HCT116 (cell line): ENCODE measurements at regions not wholly inside any gene's neighbourhood (a gene's known extent, or its start where the extent isn't known, plus 50 kb on each side); places are given as distances from the start of the nearest gene placed in this dataset.

Source experiments
- ATAC-seq: fragments of 200-7000 bp; cut with Tn5 transposase; 2 replicates; pipeline ENCODE4 v1.9.1; 2020; ENCODE audit warnings: mild to moderate bottlenecking, moderate library complexity
- BruUV-seq: library from RNA; stranded (reverse); fragments of 400-500 nt; replicated peaks from 2 replicates; lab custom pipeline; 2021; lab: Mats Ljungman, UMichigan
- CTCF ChIA-PET: fragments of 300-600 bp; sonication (Branson Sonifier 250); formaldehyde crosslinking; loops from one replicate; lab custom pipeline; 2021; ENCODE audit warnings: antibody characterized with exemption; lab: Charles Lee
- POLR2A ChIA-PET: fragments of 300-600, 350-600 bp; sonication (Branson Sonifier 250); formaldehyde crosslinking; loops from one replicate; lab custom pipeline; 2021; ENCODE audit warnings: antibody characterized with exemption; lab: Charles Lee
- RAD21 ChIA-PET, 2 experiments: fragments of 300-600 bp; sonication (Branson Sonifier 250); formaldehyde crosslinking; loops; one replicate each; lab custom pipeline; 2023; ENCODE audit warnings: low total read pairs in 2 of 2; ENCODE audit not compliant: uncharacterized antibody in 2 of 2, unreplicated experiment in 2 of 2, low non-redundant PET in 1 of 2; lab: Charles Lee
- DNase-seq: peaks from one replicate; pipeline ENCODE4 v3.0.0-alpha.2; 2010; ENCODE audit warnings: low read depth, low spot score
- H2AFZ ChIP-seq: fragments of 200-600 bp; shearing (Covaris generic), sonication (generic); 2 replicates; pipeline ENCODE4 v1.6.1; 2017; ENCODE audit warnings: low read depth, mixed run types, mixed read lengths, antibody characterized with exemption, low read length; ENCODE audit not compliant: poor library complexity, severe bottlenecking
- H3K27ac ChIP-seq: 2 replicates; pipeline ENCODE4 v1.5.1; 2012; ENCODE audit warnings: low read depth, low read length
- H3K27me3 ChIP-seq: fragments of 200-600 bp; sonication (generic); 2 replicates; pipeline ENCODE4 v1.6.1; 2016; ENCODE audit warnings: mixed run types, low read length, mixed read lengths; ENCODE audit not compliant: insufficient read depth
- H3K36me3 ChIP-seq, 2 experiments: fragments of 200-500 bp in 1 of 2; fragments of 200-600 bp in 1 of 2; sonication (Bioruptor generic) in 1 of 2; sonication (generic) in 1 of 2; 2 replicates each; pipeline versions ENCODE4 v1.5.1 to v1.6.1; 2014 to 2016; ENCODE audit warnings: low read length in 2 of 2, inconsistent platforms in 1 of 2, mixed read lengths in 1 of 2, mixed run types in 1 of 2; ENCODE audit not compliant: insufficient read depth in 2 of 2, control insufficient read depth in 1 of 2
- H3K4me1 ChIP-seq, 2 experiments: fragments of 200-600 bp in 1 of 2; sonication (generic) in 1 of 2; 2 replicates each; pipeline versions ENCODE4 v1.5.1 to v1.6.1; 2012 to 2017; ENCODE audit warnings: low read length in 2 of 2, inconsistent platforms in 1 of 2, mild to moderate bottlenecking in 1 of 2, mixed read lengths in 1 of 2, mixed run types in 1 of 2, moderate library complexity in 1 of 2; ENCODE audit not compliant: insufficient read depth in 2 of 2, control insufficient read depth in 1 of 2
- H3K4me2 ChIP-seq: fragments of 200-600 bp; sonication (generic); 2 replicates; pipeline ENCODE4 v1.6.1; 2017; ENCODE audit warnings: mixed run types, low read length, mixed read lengths
- H3K4me3 ChIP-seq, 2 experiments: fragments of 200-600 bp in 1 of 2; sonication (generic) in 1 of 2; replicated peaks in 1 of 2; 2 replicates each; pipeline ENCODE4 v1.5.1; 2011 to 2016; ENCODE audit warnings: low read length in 2 of 2, control low read depth in 1 of 2, low read depth in 1 of 2, mild to moderate bottlenecking in 1 of 2, mixed read lengths in 1 of 2, mixed run types in 1 of 2
- H3K79me2 ChIP-seq: fragments of 200-600 bp; sonication (generic); 2 replicates; pipeline ENCODE4 v1.6.1; 2017; ENCODE audit warnings: mild to moderate bottlenecking, mixed run types, low read length, moderate library complexity, mixed read lengths; ENCODE audit not compliant: insufficient read depth
- H3K9ac ChIP-seq: fragments of 200-600 bp; sonication (generic); 2 replicates; pipeline ENCODE4 v1.6.1; 2016; ENCODE audit warnings: low read length, mixed read lengths
- H3K9me2 ChIP-seq: fragments of 200-600 bp; sonication (generic), shearing (Covaris generic); 2 replicates; pipeline ENCODE4 v1.6.1; 2017; ENCODE audit warnings: mixed run types, mild to moderate bottlenecking, moderate library complexity; ENCODE audit not compliant: insufficient read depth
- H3K9me3 ChIP-seq, 2 experiments: fragments of 200-500 bp in 1 of 2; fragments of 200-600 bp in 1 of 2; sonication (Bioruptor generic) in 1 of 2; sonication (generic) in 1 of 2; 2 replicates each; pipeline ENCODE4 v1.6.1; 2014 to 2017; ENCODE audit warnings: low read length in 2 of 2, mixed read lengths in 2 of 2, inconsistent platforms in 1 of 2, low read depth in 1 of 2, mild to moderate bottlenecking in 1 of 2, mixed run types in 1 of 2, moderate library complexity in 1 of 2; ENCODE audit not compliant: control insufficient read depth in 1 of 2, insufficient read depth in 1 of 2
- H4K20me1 ChIP-seq: fragments of 200-600 bp; sonication (generic), shearing (Covaris generic); 2 replicates; pipeline ENCODE4 v1.6.1; 2017; ENCODE audit warnings: mixed run types, mild to moderate bottlenecking, moderate library complexity; ENCODE audit not compliant: insufficient read depth
- CBX3 ChIP-seq: IDR thresholded peaks from 2 replicates; pipeline ENCODE4 v1.6.1; 2012; ENCODE audit warnings: low read depth
- CEBPB ChIP-seq: IDR thresholded peaks from 2 replicates; pipeline ENCODE4 v1.6.1; 2012; ENCODE audit warnings: low read depth
- EGR1 ChIP-seq: IDR thresholded peaks from 2 replicates; pipeline ENCODE4 v1.6.1; 2012; ENCODE audit warnings: low read depth
- ELF1 ChIP-seq: IDR thresholded peaks from 2 replicates; pipeline ENCODE4 v1.6.1; 2012; ENCODE audit warnings: low read depth, borderline replicate concordance
- EZH2 ChIP-seq: fragments of 200-600 bp; sonication (generic); IDR thresholded peaks from 2 replicates; pipeline ENCODE4 v1.6.1; 2017; ENCODE audit warnings: antibody characterized with exemption, mixed run types
- FOSL1 ChIP-seq: IDR thresholded peaks from 2 replicates; pipeline ENCODE4 v1.6.1; 2012; ENCODE audit warnings: low read depth
- MAX ChIP-seq: IDR thresholded peaks from 2 replicates; pipeline ENCODE4 v1.6.1; 2012
- POLR2A ChIP-seq: IDR thresholded peaks from 2 replicates; pipeline ENCODE4 v1.7.0; 2011; ENCODE audit warnings: borderline replicate concordance; ENCODE audit not compliant: insufficient read depth, insufficient read length; ENCODE audit errors: extremely low read depth
- POLR2AphosphoS5 ChIP-seq: IDR thresholded peaks from 2 replicates; pipeline ENCODE4 v1.6.1; 2011; ENCODE audit warnings: mild to moderate bottlenecking, low read depth, low read length, moderate library complexity
- RAD21 ChIP-seq: IDR thresholded peaks from 2 replicates; pipeline ENCODE4 v1.6.1; 2012; ENCODE audit warnings: low read depth, mild to moderate bottlenecking
- SIN3A ChIP-seq: IDR thresholded peaks from 2 replicates; pipeline ENCODE4 v1.6.1; 2012; ENCODE audit warnings: low read depth
- SP1 ChIP-seq: IDR thresholded peaks from 2 replicates; pipeline ENCODE4 v1.6.1; 2012; ENCODE audit warnings: low read depth
- SRF ChIP-seq: IDR thresholded peaks from 2 replicates; pipeline ENCODE4 v1.6.1; 2012; ENCODE audit warnings: low read depth
- ZBTB33 ChIP-seq: IDR thresholded peaks from 2 replicates; pipeline ENCODE4 v1.6.1; 2011; ENCODE audit warnings: mild to moderate bottlenecking, low read length, moderate library complexity; ENCODE audit not compliant: insufficient replicate concordance; ENCODE audit errors: extremely low read depth
- intact Hi-C: fragments of 100-400 bp; cut with micrococcal nuclease; formaldehyde crosslinking; loops from 2 replicates; pipeline ENCODE4 v1.10.0; 2022
- TF ChIP-seq, protein P1 (sequence below), 3 experiments: fragments of 200-600 bp in 1 of 3; sonication (generic) in 1 of 3; IDR thresholded peaks in 2 of 3; conservative IDR thresholded peaks in 1 of 3; 2 replicates each; pipeline ENCODE4 v1.5.1; 2012 to 2017; ENCODE audit warnings: low read depth in 2 of 3, low read length in 2 of 3, antibody characterized with exemption in 1 of 3, borderline replicate concordance in 1 of 3, control low read depth in 1 of 3, mild to moderate bottlenecking in 1 of 3, mixed read lengths in 1 of 3, mixed run types in 1 of 3, moderate library complexity in 1 of 3; ENCODE audit not compliant: insufficient read depth in 1 of 3

DNA sequence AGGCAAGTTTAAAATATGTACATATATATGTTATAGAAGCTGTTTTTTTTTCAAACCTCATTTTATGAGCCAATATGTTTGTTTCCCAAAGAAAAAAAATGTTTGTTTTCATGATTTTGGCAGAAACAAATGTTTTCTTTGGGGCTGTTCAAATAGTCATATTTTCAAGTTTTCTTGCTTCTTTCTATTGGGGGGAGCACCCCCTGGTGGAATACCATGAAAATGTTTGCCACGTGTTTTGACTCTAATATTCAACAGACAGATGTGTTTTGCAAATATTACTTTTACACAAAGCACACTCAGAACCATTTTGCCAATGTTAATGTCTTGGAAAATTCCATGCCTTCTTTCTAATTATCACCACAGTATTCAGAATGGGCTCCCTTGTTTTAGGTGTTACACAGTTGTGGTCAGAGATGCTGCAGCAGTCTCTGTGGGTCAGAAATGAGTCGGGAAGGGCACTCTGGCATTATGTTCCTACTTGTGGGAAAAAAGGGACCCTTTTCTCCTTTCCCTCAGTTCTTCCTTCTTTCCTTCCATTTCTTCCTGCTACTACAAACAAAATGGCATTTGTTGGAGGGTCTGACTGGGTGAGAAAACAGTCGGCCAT is 817.0 kb downstream of the TUSC7 start:
- DNase-seq: peak; percentile 2
- no peaks in the 10 kb centered on the region for H3K4me1 ChIP-seq
- no peaks in the 10 kb centered on the region for H3K79me2 ChIP-seq
- ChIA-PET CTCF (interaction anchor here (1.0 to 1.2 kb wide), 2 partner anchors 508 to 756 kb away, joined by 3 to 7 read pairs; no protein-coding TSS in a partner anchor), RAD21 (no interaction called here), POLR2A (no interaction called here)
- no peak overlapping the region for H3K4me2 ChIP-seq
- H3K36me3 ChIP-seq: no peaks in the 10 kb centered on the region
- intact Hi-C loops: loop anchor here (2.0 to 5.0 kb wide), 3 partner anchors 469 to 754 kb away; no protein-coding TSS in a partner anchor
- H3K27ac ChIP-seq: no peak overlapping the region
- H3K9me3 ChIP-seq: no peaks in the 10 kb centered on the region
- H2AFZ ChIP-seq: no peak overlapping the region
- no peaks in the 10 kb centered on the region for H3K9me2 ChIP-seq
- H3K4me3 ChIP-seq: no peak overlapping the region
- TF ChIP-seq SIN3A (no peak), RAD21 (peak; percentile 28; the same call in 1 of the 2 replicates), EZH2 (no peak), POLR2A (no peak), POLR2AphosphoS5 (no peak), EGR1 (no peak), CBX3 (no peak), SP1 (no peak)
- TF ChIP-seq, protein P1, sequence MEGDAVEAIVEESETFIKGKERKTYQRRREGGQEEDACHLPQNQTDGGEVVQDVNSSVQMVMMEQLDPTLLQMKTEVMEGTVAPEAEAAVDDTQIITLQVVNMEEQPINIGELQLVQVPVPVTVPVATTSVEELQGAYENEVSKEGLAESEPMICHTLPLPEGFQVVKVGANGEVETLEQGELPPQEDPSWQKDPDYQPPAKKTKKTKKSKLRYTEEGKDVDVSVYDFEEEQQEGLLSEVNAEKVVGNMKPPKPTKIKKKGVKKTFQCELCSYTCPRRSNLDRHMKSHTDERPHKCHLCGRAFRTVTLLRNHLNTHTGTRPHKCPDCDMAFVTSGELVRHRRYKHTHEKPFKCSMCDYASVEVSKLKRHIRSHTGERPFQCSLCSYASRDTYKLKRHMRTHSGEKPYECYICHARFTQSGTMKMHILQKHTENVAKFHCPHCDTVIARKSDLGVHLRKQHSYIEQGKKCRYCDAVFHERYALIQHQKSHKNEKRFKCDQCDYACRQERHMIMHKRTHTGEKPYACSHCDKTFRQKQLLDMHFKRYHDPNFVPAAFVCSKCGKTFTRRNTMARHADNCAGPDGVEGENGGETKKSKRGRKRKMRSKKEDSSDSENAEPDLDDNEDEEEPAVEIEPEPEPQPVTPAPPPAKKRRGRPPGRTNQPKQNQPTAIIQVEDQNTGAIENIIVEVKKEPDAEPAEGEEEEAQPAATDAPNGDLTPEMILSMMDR (IDR thresholded peaks at IDR 0.05 in 2 of 3, conservative IDR thresholded peaks at IDR 0.05 in 1 of 3; ENCODE audit: borderline replicate concordance in 1 of 3, insufficient read depth in 1 of 3, low read depth in 2 of 3, low read length in 2 of 3): peak; percentile 17 to 58 (median 39); a peak in 5 of 6 replicates
- no peak for ATAC-seq
- H3K27me3 ChIP-seq: no peaks in the 10 kb centered on the region
- H3K9ac ChIP-seq: no peak overlapping the region
- H4K20me1 ChIP-seq: no peaks in the 10 kb centered on the region
- no TSS peak for BruUV-seq

DNA sequence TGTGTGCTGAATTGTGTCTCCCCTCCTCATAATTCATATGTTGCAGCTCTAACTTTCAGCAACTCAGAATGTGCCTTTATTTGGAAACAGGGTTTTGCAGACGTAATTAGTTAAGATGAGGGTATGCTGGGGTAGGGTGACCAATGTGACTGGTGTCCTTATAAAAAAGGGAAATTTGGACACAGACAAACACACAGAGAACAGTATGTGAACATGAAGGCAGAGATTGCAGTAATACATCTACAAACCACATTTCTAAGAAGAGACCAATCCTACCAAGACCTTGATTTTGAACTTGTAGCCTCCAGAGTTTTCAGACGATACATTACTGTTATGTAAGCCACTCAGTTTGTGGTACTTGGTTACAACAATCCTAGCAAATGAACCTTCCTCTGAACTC is 817.8 kb downstream of the TUSC7 start:
- CTCF ChIA-PET: no interaction called here
- no TSS peak for BruUV-seq
- TF ChIP-seq FOSL1: no peak
- no peak for TF ChIP-seq EZH2
- TF ChIP-seq SRF: no peak
- no peak for TF ChIP-seq ZBTB33
- no peak for TF ChIP-seq MAX
- TF ChIP-seq, protein P1 (IDR thresholded peaks at IDR 0.05 in 2 of 3, conservative IDR thresholded peaks at IDR 0.05 in 1 of 3; ENCODE audit: borderline replicate concordance in 1 of 3, insufficient read depth in 1 of 3, low read depth in 2 of 3, low read length in 2 of 3): no peak
- TF ChIP-seq CEBPB: no peak
- TF ChIP-seq ELF1: no peak

More for the DNA sequence above, 817.8 kb downstream of the TUSC7 start:
- H3K9ac ChIP-seq: no peak overlapping the region
- ChIA-PET RAD21 (no interaction called here), POLR2A (no interaction called here)
- H3K27me3 ChIP-seq: no peaks in the 10 kb centered on the region
- H3K27ac ChIP-seq: no peak overlapping the region
- H3K9me2 ChIP-seq: no peaks in the 10 kb centered on the region
- no peaks in the 10 kb centered on the region for H4K20me1 ChIP-seq
- no peaks in the 10 kb centered on the region for H3K4me1 ChIP-seq
- DNase-seq (no peak), ATAC-seq (no peak)
- no peaks in the 10 kb centered on the region for H3K36me3 ChIP-seq
- no peak overlapping the region for H3K4me2 ChIP-seq
- no peaks in the 10 kb centered on the region for H3K9me3 ChIP-seq
- no peak overlapping the region for H2AFZ ChIP-seq
- H3K4me3 ChIP-seq: no peak overlapping the region
- intact Hi-C loops: loop anchor here (2.0 to 5.0 kb wide), 3 partner anchors 470 to 755 kb away; no protein-coding TSS in a partner anchor
- no peaks in the 10 kb centered on the region for H3K79me2 ChIP-seq
